DOHH2 (cell line): ENCODE measurements at regions not wholly inside any gene's neighbourhood (a gene's known extent, or its start where the extent isn't known, plus 50 kb on each side); places are given as distances from the start of the nearest gene placed in this dataset.

Experiments
- EZH2phosphoT487 ChIP-seq: fragments of 200-600 bp; sonication (generic); IDR thresholded peaks from 2 replicates; pipeline ENCODE4 v1.6.1; 2017; ENCODE audit warnings: borderline replicate concordance, mild to moderate bottlenecking, antibody characterized with exemption, low read length, moderate library complexity, mixed read lengths
- TF ChIP-seq, protein P1 (sequence below): fragments of 200-600 bp; sonication (generic); IDR thresholded peaks from one replicate; pipeline ENCODE4 v1.5.1; 2014; ENCODE audit warnings: antibody characterized with exemption, mild to moderate bottlenecking, low read depth, low read length; ENCODE audit not compliant: poor library complexity, severe bottlenecking

DNA sequence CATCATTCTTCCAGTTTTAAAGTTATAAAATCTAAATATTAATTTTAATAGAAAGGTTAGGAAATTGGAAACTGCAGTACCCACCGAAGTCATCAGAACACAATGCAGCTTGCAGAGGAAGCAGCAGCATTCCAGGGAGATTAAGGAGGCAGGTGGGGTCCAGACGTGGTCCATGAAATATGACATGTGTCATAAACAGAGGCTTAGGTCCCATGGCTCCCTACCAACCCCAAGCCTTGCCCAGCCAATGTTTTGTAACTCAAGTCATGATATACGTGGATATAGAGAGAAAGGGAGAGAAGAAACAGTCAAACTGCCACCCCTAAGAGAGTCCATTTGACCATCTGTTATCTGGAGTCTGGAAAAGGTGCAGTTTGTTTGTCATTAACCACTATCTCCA, 670.0 kb downstream of the TOX3 start:
- TF ChIP-seq, protein P1, sequence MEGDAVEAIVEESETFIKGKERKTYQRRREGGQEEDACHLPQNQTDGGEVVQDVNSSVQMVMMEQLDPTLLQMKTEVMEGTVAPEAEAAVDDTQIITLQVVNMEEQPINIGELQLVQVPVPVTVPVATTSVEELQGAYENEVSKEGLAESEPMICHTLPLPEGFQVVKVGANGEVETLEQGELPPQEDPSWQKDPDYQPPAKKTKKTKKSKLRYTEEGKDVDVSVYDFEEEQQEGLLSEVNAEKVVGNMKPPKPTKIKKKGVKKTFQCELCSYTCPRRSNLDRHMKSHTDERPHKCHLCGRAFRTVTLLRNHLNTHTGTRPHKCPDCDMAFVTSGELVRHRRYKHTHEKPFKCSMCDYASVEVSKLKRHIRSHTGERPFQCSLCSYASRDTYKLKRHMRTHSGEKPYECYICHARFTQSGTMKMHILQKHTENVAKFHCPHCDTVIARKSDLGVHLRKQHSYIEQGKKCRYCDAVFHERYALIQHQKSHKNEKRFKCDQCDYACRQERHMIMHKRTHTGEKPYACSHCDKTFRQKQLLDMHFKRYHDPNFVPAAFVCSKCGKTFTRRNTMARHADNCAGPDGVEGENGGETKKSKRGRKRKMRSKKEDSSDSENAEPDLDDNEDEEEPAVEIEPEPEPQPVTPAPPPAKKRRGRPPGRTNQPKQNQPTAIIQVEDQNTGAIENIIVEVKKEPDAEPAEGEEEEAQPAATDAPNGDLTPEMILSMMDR, result no peak
- TF ChIP-seq EZH2phosphoT487, result no peak
